Activated B cell treated with CpG ODN at 0.5 μM for 24 hours (primary cell): ENCODE measurements at regions not wholly inside any gene's neighbourhood (a gene's known extent, or its start where the extent isn't known, plus 50 kb on each side); places are given as distances from the start of the nearest gene placed in this dataset.
"Not testable (repeated sequence)": the region's sequence is repeated elsewhere in the genome, so short reads cannot be mapped to it uniquely, and the experiment has no call there.

ENCODE experiments used
- ATAC-seq: fragments of 200-7000 bp; cut with Tn5 transposase; one replicate; pipeline ENCODE4 v1.10.0; 2021; ENCODE audit warnings: low read depth, mild to moderate bottlenecking, moderate library complexity
- CTCF ChIA-PET: fragments of 350-600 bp; sonication (Branson Sonifier 250); formaldehyde crosslinking; loops from one replicate; lab custom pipeline; 2021; ENCODE audit warnings: antibody characterized with exemption; lab: Charles Lee
- POLR2A ChIA-PET: fragments of 350-600 bp; sonication (Branson Sonifier 250); formaldehyde crosslinking; loops from one replicate; lab custom pipeline; 2021; ENCODE audit warnings: antibody characterized with exemption; lab: Charles Lee
- DNase-seq: peaks from one replicate; pipeline ENCODE4 v3.0.0; 2022
- H3K27ac Mint-ChIP-seq: one replicate; pipeline ENCODE4 v1.8.0; 2020; ENCODE audit warnings: mixed read lengths
- H3K27me3 Mint-ChIP-seq: one replicate; pipeline ENCODE4 v1.8.0; 2021; ENCODE audit warnings: mixed read lengths
- H3K36me3 Mint-ChIP-seq: one replicate; pipeline ENCODE4 v1.8.0; 2021; ENCODE audit warnings: low read depth, mixed read lengths
- H3K4me1 Mint-ChIP-seq: one replicate; pipeline ENCODE4 v1.8.0; 2021; ENCODE audit warnings: mixed read lengths
- H3K4me3 Mint-ChIP-seq: one replicate; pipeline ENCODE4 v1.8.0; 2020; ENCODE audit warnings: mild to moderate bottlenecking, mixed read lengths
- H3K9me3 Mint-ChIP-seq: one replicate; pipeline ENCODE4 v1.8.0; 2020; ENCODE audit warnings: mixed read lengths
- intact Hi-C: fragments of 100-400 bp; cut with micrococcal nuclease; formaldehyde crosslinking; loops from one replicate; pipeline ENCODE4 v1.15.1; 2024
- TF ChIP-seq, protein P1 (sequence below): fragments of 200-600 bp; IDR thresholded peaks from one replicate; pipeline ENCODE4 v1.8.0; 2022; ENCODE audit warnings: antibody characterized with exemption, mild to moderate bottlenecking

DNA sequence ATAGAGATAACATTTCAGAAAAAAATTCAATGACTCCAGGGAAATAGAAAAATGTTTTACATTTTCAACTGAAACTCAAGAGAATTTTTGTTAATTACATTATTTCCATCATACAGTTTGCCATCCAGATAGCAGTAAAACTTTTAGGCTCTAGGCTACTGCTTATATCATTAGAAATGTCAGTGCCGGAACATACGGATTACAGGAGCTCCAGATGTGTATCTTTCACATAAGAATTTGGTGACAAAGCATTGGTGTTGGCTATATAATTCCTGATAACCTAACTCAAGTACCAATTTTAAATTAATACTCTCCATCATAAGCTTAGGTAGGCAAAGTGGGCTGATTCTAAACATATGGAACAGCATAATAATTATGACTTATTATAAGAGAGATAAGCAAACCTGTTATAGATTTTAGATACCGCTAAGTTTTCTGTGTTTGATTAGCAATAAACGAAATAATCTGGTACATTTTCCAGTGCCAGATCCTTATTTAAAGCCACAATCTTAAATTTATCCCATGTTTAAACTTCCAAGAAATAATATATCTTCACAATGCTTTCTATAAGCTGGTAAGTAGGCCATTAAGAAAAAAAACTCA lies 637.9 kb downstream of the NXPH1 start:
- DNase-seq (no peak), ATAC-seq (no peak)
- Mint-ChIP-seq H3K9me3 (peaks cover 13% of the 10 kb centered on the region), H3K36me3 (no peaks in the 10 kb centered on the region), H3K27ac (no peak overlapping the region), H3K4me1 (no peaks in the 10 kb centered on the region), H3K27me3 (no peaks in the 10 kb centered on the region), H3K4me3 (no peak overlapping the region)
- intact Hi-C loops: no loop called here
- POLR2A ChIA-PET: no interaction called here
- CTCF ChIA-PET: no interaction called here
- TF ChIP-seq, protein P1, sequence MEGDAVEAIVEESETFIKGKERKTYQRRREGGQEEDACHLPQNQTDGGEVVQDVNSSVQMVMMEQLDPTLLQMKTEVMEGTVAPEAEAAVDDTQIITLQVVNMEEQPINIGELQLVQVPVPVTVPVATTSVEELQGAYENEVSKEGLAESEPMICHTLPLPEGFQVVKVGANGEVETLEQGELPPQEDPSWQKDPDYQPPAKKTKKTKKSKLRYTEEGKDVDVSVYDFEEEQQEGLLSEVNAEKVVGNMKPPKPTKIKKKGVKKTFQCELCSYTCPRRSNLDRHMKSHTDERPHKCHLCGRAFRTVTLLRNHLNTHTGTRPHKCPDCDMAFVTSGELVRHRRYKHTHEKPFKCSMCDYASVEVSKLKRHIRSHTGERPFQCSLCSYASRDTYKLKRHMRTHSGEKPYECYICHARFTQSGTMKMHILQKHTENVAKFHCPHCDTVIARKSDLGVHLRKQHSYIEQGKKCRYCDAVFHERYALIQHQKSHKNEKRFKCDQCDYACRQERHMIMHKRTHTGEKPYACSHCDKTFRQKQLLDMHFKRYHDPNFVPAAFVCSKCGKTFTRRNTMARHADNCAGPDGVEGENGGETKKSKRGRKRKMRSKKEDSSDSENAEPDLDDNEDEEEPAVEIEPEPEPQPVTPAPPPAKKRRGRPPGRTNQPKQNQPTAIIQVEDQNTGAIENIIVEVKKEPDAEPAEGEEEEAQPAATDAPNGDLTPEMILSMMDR: no peak

DNA sequence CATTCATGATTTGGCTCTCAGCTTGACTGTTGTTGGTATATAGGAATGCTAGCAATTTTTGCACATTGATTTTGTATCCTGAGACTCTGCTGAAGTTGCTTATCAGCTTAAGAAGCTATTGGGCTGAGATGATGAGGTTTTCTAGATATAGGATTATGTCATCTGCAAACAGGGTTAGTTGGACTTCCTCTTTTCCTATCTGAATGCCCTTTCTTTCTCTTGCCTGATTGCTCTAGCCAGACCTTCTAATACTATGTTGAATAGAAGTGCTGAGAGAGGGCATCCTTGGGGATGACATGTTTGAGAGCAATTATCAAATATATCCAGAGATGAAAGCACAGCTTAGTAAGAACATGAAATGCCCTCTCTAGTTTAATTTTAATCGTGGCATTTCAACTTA lies 642.4 kb downstream of the NXPH1 start:
- ATAC-seq, POLR2A ChIA-PET, H3K4me3 Mint-ChIP-seq, intact Hi-C loops, CTCF ChIA-PET, DNase-seq, H3K36me3 Mint-ChIP-seq, H3K4me1 Mint-ChIP-seq, H3K27me3 Mint-ChIP-seq, H3K27ac Mint-ChIP-seq: not testable (repeated sequence)
- H3K9me3 Mint-ChIP-seq: peaks cover 13% of the 10 kb centered on the region

DNA sequence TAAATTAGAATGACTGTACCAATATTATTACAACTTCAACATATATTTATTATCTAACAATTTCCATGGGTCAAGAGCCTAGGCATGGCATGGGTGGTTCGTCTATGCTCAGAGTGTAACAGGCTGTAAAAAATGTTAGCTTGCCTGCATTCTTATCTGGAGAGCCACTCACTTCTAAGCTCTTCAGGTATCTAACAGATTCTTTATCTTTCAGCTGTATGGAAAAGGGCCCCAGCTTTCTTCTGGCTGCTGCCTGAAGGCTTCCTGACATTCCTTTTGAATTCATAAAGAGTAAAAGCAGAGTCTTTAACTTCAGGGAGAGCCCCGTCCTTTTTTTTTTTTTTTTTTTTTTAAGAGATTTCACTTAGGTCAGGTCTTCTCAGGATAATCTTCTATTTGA lies 648.8 kb downstream of the NXPH1 start:
- peaks cover 4% of the 10 kb centered on the region for H3K9me3 Mint-ChIP-seq
- no peaks in the 10 kb centered on the region for H3K27me3 Mint-ChIP-seq
- CTCF ChIA-PET: no interaction called here
- no peaks in the 10 kb centered on the region for H3K36me3 Mint-ChIP-seq
- H3K4me3 Mint-ChIP-seq: no peak overlapping the region
- H3K27ac Mint-ChIP-seq: no peak overlapping the region
- DNase-seq (no peak), ATAC-seq (no peak)
- H3K4me1 Mint-ChIP-seq: no peaks in the 10 kb centered on the region
- POLR2A ChIA-PET: no interaction called here
- TF ChIP-seq, protein P1: no peak
- intact Hi-C loops: no loop called here

DNA sequence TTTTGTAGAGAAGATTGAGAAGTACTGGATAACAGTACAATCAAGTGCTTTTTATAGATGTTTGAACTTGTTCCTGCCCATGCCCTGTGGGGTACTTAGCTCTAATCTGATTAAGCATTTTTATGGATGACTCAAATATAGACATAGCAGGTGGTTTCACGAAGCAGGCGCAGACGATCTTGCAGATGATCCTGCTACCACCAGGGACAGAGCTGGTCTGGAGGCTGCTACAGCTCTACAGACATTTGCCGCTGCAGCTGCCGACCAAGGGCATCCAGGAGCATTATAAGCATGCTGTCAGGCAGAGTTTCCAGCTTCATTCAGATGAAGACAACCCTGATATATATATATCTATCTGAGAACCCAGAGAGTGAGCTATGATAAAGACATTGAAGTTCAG lies 650.4 kb downstream of the NXPH1 start:
- peaks cover 4% of the 10 kb centered on the region for H3K9me3 Mint-ChIP-seq
- ChIA-PET POLR2A (no interaction called here), CTCF (no interaction called here)
- intact Hi-C loops: no loop called here
- no peak overlapping the region for H3K27ac Mint-ChIP-seq
- no peak for DNase-seq
- no peaks in the 10 kb centered on the region for H3K4me1 Mint-ChIP-seq
- H3K36me3 Mint-ChIP-seq: no peaks in the 10 kb centered on the region
- H3K4me3 Mint-ChIP-seq: no peak overlapping the region
- no peaks in the 10 kb centered on the region for H3K27me3 Mint-ChIP-seq
- no peak for ATAC-seq
- TF ChIP-seq, protein P1: no peak

DNA sequence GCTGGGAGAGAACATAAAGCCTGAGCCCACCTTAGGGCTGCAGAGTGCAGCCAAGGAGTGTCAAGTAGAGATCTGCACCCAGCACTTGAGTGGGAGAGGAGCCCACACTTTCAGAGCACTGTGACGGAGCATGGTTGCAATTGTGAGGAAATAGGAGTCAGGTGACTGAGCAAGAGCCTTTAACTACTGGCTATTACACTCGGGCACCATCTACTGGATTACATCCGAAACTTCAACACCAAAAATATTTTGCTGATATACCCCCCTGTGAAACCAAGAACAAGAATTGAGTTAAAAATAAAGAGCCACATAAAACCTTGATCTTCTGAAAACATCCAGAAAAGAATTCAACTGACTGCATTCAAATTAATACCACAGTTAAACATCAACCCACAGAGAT lies 657.9 kb downstream of the NXPH1 start:
- CTCF ChIA-PET: no interaction called here
- H3K9me3 Mint-ChIP-seq: peaks cover 8% of the 10 kb centered on the region
- H3K36me3 Mint-ChIP-seq: no peaks in the 10 kb centered on the region
- intact Hi-C loops: no loop called here
- DNase-seq: no peak
- POLR2A ChIA-PET: no interaction called here
- no peak for ATAC-seq
- H3K4me3 Mint-ChIP-seq: no peak overlapping the region
- TF ChIP-seq, protein P1: no peak
- no peaks in the 10 kb centered on the region for H3K4me1 Mint-ChIP-seq
- H3K27ac Mint-ChIP-seq: no peak overlapping the region
- no peaks in the 10 kb centered on the region for H3K27me3 Mint-ChIP-seq

DNA sequence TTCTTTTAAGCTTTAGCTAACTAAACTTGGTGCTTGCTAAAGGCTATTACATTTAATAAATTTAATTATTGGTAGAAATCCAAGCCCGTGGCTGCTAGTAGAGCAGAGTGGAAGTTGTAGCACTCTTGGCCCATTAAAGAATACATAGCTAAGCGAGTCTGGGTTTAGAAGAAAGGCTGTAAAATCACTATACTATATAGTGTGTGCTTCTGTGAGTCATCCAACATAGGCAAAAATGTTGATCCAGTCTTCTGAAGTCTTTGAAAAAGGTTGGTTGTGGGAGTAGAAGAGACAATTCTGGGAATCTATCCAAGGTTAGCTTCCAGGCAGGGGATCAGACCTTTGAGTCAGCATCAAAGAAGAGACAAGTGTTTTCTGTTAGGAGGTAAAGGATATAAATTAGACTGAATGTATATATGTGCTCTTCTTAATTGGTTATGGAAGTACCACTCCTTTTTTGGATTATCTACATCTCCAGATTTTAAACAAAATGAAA lies 664.2 kb downstream of the NXPH1 start:
- no peak overlapping the region for H3K27ac Mint-ChIP-seq
- no peaks in the 10 kb centered on the region for H3K4me1 Mint-ChIP-seq
- TF ChIP-seq, protein P1: no peak
- no peak overlapping the region for H3K4me3 Mint-ChIP-seq
- no peaks in the 10 kb centered on the region for H3K27me3 Mint-ChIP-seq
- no peak for ATAC-seq
- peaks cover 12% of the 10 kb centered on the region for H3K9me3 Mint-ChIP-seq
- intact Hi-C loops: no loop called here
- no peak for DNase-seq
- CTCF ChIA-PET: no interaction called here
- POLR2A ChIA-PET: no interaction called here
- H3K36me3 Mint-ChIP-seq: no peaks in the 10 kb centered on the region
